CMK (cell line): ENCODE measurements at regions not wholly inside any gene's neighbourhood (a gene's known extent, or its start where the extent isn't known, plus 50 kb on each side); places are given as distances from the start of the nearest gene placed in this dataset.
A peak's percentile ranks its signal among the peaks of the same experiment; 100 is the strongest.

Experiments used
- DNase-seq: peaks from one replicate; pipeline ENCODE4 v3.0.0-alpha.2; 2010; ENCODE audit warnings: low read depth

GRCh38 chr3:41106691-41107090 lies 92.6 kb upstream of the CTNNB1 start:
- DNase-seq, result no peak

GRCh38 chr3:41111011-41111410 lies 88.3 kb upstream of the CTNNB1 start:
- no peak for DNase-seq

GRCh38 chr3:41112466-41112865 lies 86.8 kb upstream of the CTNNB1 start:
- no peak for DNase-seq

- DNase-seq, result no peak
Measured at GRCh38 chr3:41115069-41115468, 84.2 kb upstream of the CTNNB1 start.

GRCh38 chr3:41116851-41117250 lies 82.5 kb upstream of the CTNNB1 start:
- no peak for DNase-seq

GRCh38 chr3:41117398-41117870 lies 81.9 kb upstream of the CTNNB1 start:
- peak; percentile 98 for DNase-seq

GRCh38 chr3:41118461-41119390 lies 80.6 kb upstream of the CTNNB1 start:
- no peak for DNase-seq

GRCh38 chr3:41120460-41120859 lies 78.8 kb upstream of the CTNNB1 start:
- no peak for DNase-seq

GRCh38 chr3:41125258-41125657 lies 74.0 kb upstream of the CTNNB1 start:
- no peak for DNase-seq

GRCh38 chr3:41126472-41126871 lies 72.8 kb upstream of the CTNNB1 start:
- DNase-seq, result no peak

GRCh38 chr3:41126961-41127360 lies 72.3 kb upstream of the CTNNB1 start:
- no peak for DNase-seq

- DNase-seq, result no peak
Measured at GRCh38 chr3:41127414-41127813, 71.9 kb upstream of the CTNNB1 start.

GRCh38 chr3:41129731-41130130 lies 69.6 kb upstream of the CTNNB1 start:
- DNase-seq, result no peak

GRCh38 chr3:41131224-41131623 lies 68.1 kb upstream of the CTNNB1 start:
- no peak for DNase-seq

GRCh38 chr3:41137686-41138111 lies 61.6 kb upstream of the CTNNB1 start:
- no peak for DNase-seq

GRCh38 chr3:41138146-41138545 lies 61.2 kb upstream of the CTNNB1 start:
- no peak for DNase-seq

- no peak for DNase-seq
Measured at GRCh38 chr3:41138601-41139000, 60.7 kb upstream of the CTNNB1 start.

GRCh38 chr3:41140242-41140641 lies 59.1 kb upstream of the CTNNB1 start:
- no peak for DNase-seq

- no peak for DNase-seq
Measured at GRCh38 chr3:41141433-41142167, 57.7 kb upstream of the CTNNB1 start.

- DNase-seq, result no peak
Measured at GRCh38 chr3:41143421-41144031, 55.8 kb upstream of the CTNNB1 start.

GRCh38 chr3:41144631-41145030 lies 54.7 kb upstream of the CTNNB1 start:
- no peak for DNase-seq

- no peak for DNase-seq
Measured at GRCh38 chr3:41148478-41148877, 50.8 kb upstream of the CTNNB1 start.

GRCh38 chr3:41148901-41149300 lies 50.4 kb upstream of the CTNNB1 start:
- no peak for DNase-seq
